Mesenchymal stem cell (in vitro differentiated cells and primary cell): ENCODE measurements at regions not wholly inside any gene's neighbourhood (a gene's known extent, or its start where the extent isn't known, plus 50 kb on each side); places are given as distances from the start of the nearest gene placed in this dataset.
"Not testable (repeated sequence)": the region's sequence is repeated elsewhere in the genome, so short reads cannot be mapped to it uniquely, and the experiment has no call there.

Experiments used
- DNase-seq: peaks from one replicate; pipeline ENCODE4 v3.0.0-alpha.2; 2013
- H2AFZ ChIP-seq: one replicate; pipeline ENCODE4 v1.6.1; 2013; ENCODE audit warnings: low read depth, mild to moderate bottlenecking, control low read depth, inconsistent platforms, low read length, moderate library complexity
- H2AK5ac ChIP-seq: 2 replicates; pipeline ENCODE4 v1.6.1; 2013; ENCODE audit warnings: low read length, moderate library complexity, mild to moderate bottlenecking, inconsistent platforms; ENCODE audit not compliant: severe bottlenecking
- H2BK120ac ChIP-seq: one replicate; pipeline ENCODE4 v1.6.1; 2013; ENCODE audit warnings: low read depth, mild to moderate bottlenecking, inconsistent platforms, low read length, moderate library complexity
- H2BK12ac ChIP-seq, 2 experiments: one replicate each; pipeline ENCODE4 v1.6.1; 2013; ENCODE audit warnings: inconsistent platforms in 2 of 2, low read length in 2 of 2, mild to moderate bottlenecking in 2 of 2, moderate library complexity in 2 of 2, control low read depth in 1 of 2
- H2BK15ac ChIP-seq: one replicate; pipeline ENCODE4 v1.6.1; 2013; ENCODE audit warnings: mild to moderate bottlenecking, low read depth, inconsistent platforms; ENCODE audit not compliant: poor library complexity, severe bottlenecking
- H2BK5ac ChIP-seq: 2 replicates; pipeline ENCODE4 v1.6.1; 2013; ENCODE audit warnings: low read depth, mild to moderate bottlenecking, low read length, control low read depth, inconsistent platforms; ENCODE audit not compliant: poor library complexity, severe bottlenecking
- H3K14ac ChIP-seq, 2 experiments: one replicate each; pipeline ENCODE4 v1.6.1; 2013; ENCODE audit warnings: inconsistent platforms in 2 of 2, low read length in 2 of 2, control low read depth in 1 of 2, mild to moderate bottlenecking in 1 of 2, moderate library complexity in 1 of 2
- H3K18ac ChIP-seq, 2 experiments: one replicate each; pipeline ENCODE4 v1.6.1; 2013; ENCODE audit warnings: inconsistent platforms in 2 of 2, low read length in 2 of 2, control low read depth in 1 of 2, low read depth in 1 of 2, mild to moderate bottlenecking in 1 of 2
- H3K23ac ChIP-seq, 2 experiments: one replicate each; pipeline ENCODE4 v1.6.1; 2013; ENCODE audit warnings: inconsistent platforms in 2 of 2, low read length in 2 of 2, mild to moderate bottlenecking in 2 of 2, moderate library complexity in 2 of 2, control low read depth in 1 of 2
- H3K27ac ChIP-seq: 2 replicates; pipeline ENCODE4 v1.5.1; 2013; ENCODE audit warnings: mild to moderate bottlenecking, moderate library complexity, low read length, control low read depth, inconsistent platforms; ENCODE audit not compliant: poor library complexity, severe bottlenecking
- H3K27me3 ChIP-seq, 2 experiments: 2 replicates each; pipeline versions ENCODE4 v1.6.1 to v1.7.0; 2013; ENCODE audit warnings: low read length in 2 of 2, mild to moderate bottlenecking in 2 of 2, moderate library complexity in 2 of 2, control low read depth in 1 of 2, inconsistent platforms in 1 of 2; ENCODE audit not compliant: control insufficient read depth in 1 of 2, insufficient read depth in 1 of 2
- H3K36me3 ChIP-seq, 2 experiments: 2 replicates each; pipeline versions ENCODE4 v1.6.1 to v1.7.0; 2013; ENCODE audit warnings: low read length in 2 of 2, control low read depth in 1 of 2, inconsistent platforms in 1 of 2, low read depth in 1 of 2, mild to moderate bottlenecking in 1 of 2; ENCODE audit not compliant: insufficient read depth in 2 of 2, control insufficient read depth in 1 of 2
- H3K4ac ChIP-seq, 2 experiments: one replicate each; pipeline ENCODE4 v1.6.1; 2013; ENCODE audit warnings: inconsistent platforms in 2 of 2, low read length in 2 of 2, mild to moderate bottlenecking in 2 of 2, moderate library complexity in 2 of 2, control low read depth in 1 of 2, low read depth in 1 of 2
- H3K4me1 ChIP-seq: 2 replicates; pipeline ENCODE4 v1.6.1; 2013; ENCODE audit warnings: low read depth, low read length, control low read depth; ENCODE audit not compliant: control insufficient read depth, insufficient read depth
- H3K4me2 ChIP-seq: 2 replicates; pipeline ENCODE4 v1.6.1; 2013; ENCODE audit warnings: low read length, mild to moderate bottlenecking, inconsistent platforms; ENCODE audit not compliant: poor library complexity, severe bottlenecking
- H3K4me3 ChIP-seq, 2 experiments: 2 replicates each; pipeline versions ENCODE4 v1.5.1 to v1.7.0; 2013; ENCODE audit warnings: low read length in 2 of 2, mild to moderate bottlenecking in 2 of 2, control low read depth in 1 of 2, low read depth in 1 of 2; ENCODE audit not compliant: insufficient read depth in 1 of 2
- H3K79me1 ChIP-seq: replicated peaks from 2 replicates; pipeline ENCODE4 v1.6.1; 2013; ENCODE audit warnings: mild to moderate bottlenecking, control low read depth, low read length, inconsistent platforms; ENCODE audit not compliant: poor library complexity, severe bottlenecking
- H3K9ac ChIP-seq: 2 replicates; pipeline ENCODE4 v1.7.0; 2013; ENCODE audit warnings: mild to moderate bottlenecking, low read length, moderate library complexity
- H3K9me3 ChIP-seq: 2 replicates; pipeline ENCODE4 v1.7.0; 2013; ENCODE audit warnings: mild to moderate bottlenecking, low read length; ENCODE audit not compliant: control insufficient read depth
- H4K8ac ChIP-seq: one replicate; pipeline ENCODE4 v1.6.1; 2013; ENCODE audit warnings: inconsistent platforms, mild to moderate bottlenecking, low read length, moderate library complexity
- H4K91ac ChIP-seq: one replicate; pipeline ENCODE4 v1.6.1; 2013; ENCODE audit warnings: mild to moderate bottlenecking, low read length, inconsistent platforms
- WGBS: methylation state at CpG from one replicate; pipeline ENCODE4 v1.1.7; 2013; ENCODE audit warnings: mixed read lengths; 5-methylcytosine and 5-hydroxymethylcytosine counted together

DNA sequence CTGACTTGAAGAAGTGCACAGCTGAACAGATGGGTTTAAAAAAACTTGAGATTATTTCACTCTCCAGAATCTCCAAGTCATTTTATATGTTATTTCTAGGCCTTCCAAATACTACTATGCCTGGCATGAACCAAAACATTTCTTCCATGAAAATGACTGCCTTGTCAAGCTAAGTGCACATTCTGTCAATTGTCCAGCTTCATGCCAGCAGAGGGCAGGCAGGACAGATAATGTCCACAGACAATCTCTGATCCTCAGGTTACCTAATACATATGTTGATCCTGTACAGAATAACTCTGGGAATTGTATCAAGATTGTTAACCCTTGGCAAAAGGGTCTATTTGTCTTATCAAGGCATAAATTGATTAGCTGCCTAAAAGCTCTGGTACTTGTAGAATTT, 229.5 kb downstream of the AASDHPPT start:
- no peak overlapping the region for H4K91ac ChIP-seq
- no peak overlapping the region for H3K27ac ChIP-seq
- H2BK15ac ChIP-seq: no peak overlapping the region
- no peak overlapping the region for H2BK120ac ChIP-seq
- DNase-seq: no peak
- H3K9me3 ChIP-seq: peaks cover 10% of the 10 kb centered on the region
- H3K4ac ChIP-seq: no peak overlapping the region
- H3K18ac ChIP-seq: peak overlapping the region in 1 of 2 experiments; percentile 28
- H3K27me3 ChIP-seq: no peaks in the 10 kb centered on the region
- H4K8ac ChIP-seq: no peak overlapping the region
- no peak overlapping the region for H2AFZ ChIP-seq
- H3K4me2 ChIP-seq: no peak overlapping the region
- H2BK12ac ChIP-seq: peak overlapping the region in 1 of 2 experiments; percentile 10
- H2AK5ac ChIP-seq: no peak overlapping the region
- no peak overlapping the region for H3K23ac ChIP-seq
- H3K79me1 ChIP-seq: no peaks in the 10 kb centered on the region
- H3K9ac ChIP-seq: no peak overlapping the region
- no peaks in the 10 kb centered on the region for H3K36me3 ChIP-seq
- H3K4me1 ChIP-seq: peaks cover 2% of the 10 kb centered on the region
- no peak overlapping the region for H2BK5ac ChIP-seq
- no peak overlapping the region for H3K14ac ChIP-seq
- H3K4me3 ChIP-seq: no peak overlapping the region

DNA sequence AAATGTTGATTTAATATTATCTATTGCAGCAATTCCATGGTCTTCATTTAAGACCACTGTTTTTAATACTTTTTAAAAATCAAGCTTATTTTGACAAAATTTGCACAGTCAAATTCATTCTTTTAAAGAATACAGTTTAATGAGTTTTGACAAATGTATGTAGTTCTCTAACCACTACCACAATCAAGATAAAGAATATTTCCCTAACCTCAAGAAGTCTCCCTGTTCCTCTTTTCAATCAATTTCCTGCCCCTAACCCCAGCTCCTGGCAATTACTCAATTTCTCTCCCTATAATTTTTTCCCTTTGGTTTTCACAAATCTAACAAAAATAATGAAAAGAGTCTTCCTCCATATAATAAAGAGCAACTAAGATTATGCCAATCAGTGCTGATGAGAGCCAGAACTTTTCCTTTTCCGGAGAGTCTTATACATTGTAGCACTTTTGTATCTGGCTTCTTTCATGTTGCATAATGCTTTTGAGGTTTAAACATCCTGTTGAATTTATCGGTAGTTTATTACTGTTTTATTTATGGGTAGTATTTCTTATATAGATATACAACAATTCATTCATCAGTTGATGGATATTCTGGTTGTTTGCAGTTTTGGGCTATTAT, 231.7 kb downstream of the AASDHPPT start:
- Histone ChIP-seq H3K27me3 (no peaks in the 10 kb centered on the region), H3K4ac (no peak overlapping the region), H3K4me1 (peaks cover 2% of the 10 kb centered on the region), H2BK12ac (no peak overlapping the region), H4K8ac (no peak overlapping the region), H2BK5ac (no peak overlapping the region), H3K18ac (no peak overlapping the region), H2AK5ac (no peak overlapping the region), H3K23ac (no peak overlapping the region), H3K4me2 (no peak overlapping the region), H3K14ac (no peak overlapping the region), H3K9ac (no peak overlapping the region), H3K27ac (no peak overlapping the region), H3K4me3 (no peak overlapping the region), H3K9me3 (no peaks in the 10 kb centered on the region), H3K79me1 (no peaks in the 10 kb centered on the region), H2AFZ (no peak overlapping the region), H4K91ac (no peak overlapping the region), H3K36me3 (no peaks in the 10 kb centered on the region), H2BK15ac (no peak overlapping the region), H2BK120ac (no peak overlapping the region)
- DNase-seq: peak; percentile 42
- no CpG with 5 or more reads among the region's 2 CpGs for WGBS

DNA sequence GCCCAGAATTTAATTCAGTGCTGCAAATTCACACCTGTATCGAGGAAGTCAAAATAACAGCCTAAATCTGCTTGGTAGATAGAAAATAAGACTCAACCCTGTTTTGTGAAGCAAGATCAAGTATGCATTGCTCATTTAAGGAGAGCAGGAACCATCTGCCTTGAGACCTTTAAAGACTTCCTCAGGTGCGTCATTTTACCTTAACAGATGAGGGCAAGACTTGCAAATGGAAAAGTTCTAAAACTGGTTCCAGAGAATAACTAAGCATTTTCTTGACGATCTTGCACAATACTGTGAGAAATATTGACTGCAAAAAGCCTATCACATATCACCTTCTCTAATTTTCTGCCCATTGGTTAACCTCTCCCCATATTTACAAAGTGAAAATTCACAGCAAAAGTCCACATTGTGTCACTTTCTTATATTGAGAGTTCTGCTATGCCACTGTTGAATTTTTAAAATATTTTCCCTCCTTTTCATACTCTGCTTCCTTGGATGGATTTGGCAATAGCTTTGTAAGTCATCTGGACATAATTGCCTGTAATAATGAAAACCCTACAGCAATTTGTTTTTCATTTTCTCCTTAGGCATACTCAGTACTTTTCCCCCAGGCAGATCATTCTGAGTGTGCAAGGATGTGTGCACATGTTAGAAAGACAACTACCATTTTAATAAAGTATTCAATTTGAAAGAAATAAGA, 234.2 kb downstream of the AASDHPPT start:
- no peaks in the 10 kb centered on the region for H3K36me3 ChIP-seq
- no peaks in the 10 kb centered on the region for H3K9me3 ChIP-seq
- H3K4me2 ChIP-seq: no peak overlapping the region
- H3K27ac ChIP-seq: no peak overlapping the region
- no peaks in the 10 kb centered on the region for H3K27me3 ChIP-seq
- no peak overlapping the region for H3K9ac ChIP-seq
- no peaks in the 10 kb centered on the region for H3K4me1 ChIP-seq
- WGBS: 99% methylated on average over 3 of the region's 3 CpGs
- H2BK5ac ChIP-seq: no peak overlapping the region
- no peak overlapping the region for H2BK12ac ChIP-seq
- H3K23ac ChIP-seq: no peak overlapping the region
- H4K91ac ChIP-seq: no peak overlapping the region
- no peak overlapping the region for H3K14ac ChIP-seq
- no peak overlapping the region for H2BK120ac ChIP-seq
- H3K79me1 ChIP-seq: no peaks in the 10 kb centered on the region
- no peak overlapping the region for H3K4ac ChIP-seq
- H3K4me3 ChIP-seq: no peak overlapping the region
- H3K18ac ChIP-seq: no peak overlapping the region
- H2AFZ ChIP-seq: no peak overlapping the region
- no peak overlapping the region for H2AK5ac ChIP-seq
- no peak for DNase-seq
- no peak overlapping the region for H4K8ac ChIP-seq
- no peak overlapping the region for H2BK15ac ChIP-seq

DNA sequence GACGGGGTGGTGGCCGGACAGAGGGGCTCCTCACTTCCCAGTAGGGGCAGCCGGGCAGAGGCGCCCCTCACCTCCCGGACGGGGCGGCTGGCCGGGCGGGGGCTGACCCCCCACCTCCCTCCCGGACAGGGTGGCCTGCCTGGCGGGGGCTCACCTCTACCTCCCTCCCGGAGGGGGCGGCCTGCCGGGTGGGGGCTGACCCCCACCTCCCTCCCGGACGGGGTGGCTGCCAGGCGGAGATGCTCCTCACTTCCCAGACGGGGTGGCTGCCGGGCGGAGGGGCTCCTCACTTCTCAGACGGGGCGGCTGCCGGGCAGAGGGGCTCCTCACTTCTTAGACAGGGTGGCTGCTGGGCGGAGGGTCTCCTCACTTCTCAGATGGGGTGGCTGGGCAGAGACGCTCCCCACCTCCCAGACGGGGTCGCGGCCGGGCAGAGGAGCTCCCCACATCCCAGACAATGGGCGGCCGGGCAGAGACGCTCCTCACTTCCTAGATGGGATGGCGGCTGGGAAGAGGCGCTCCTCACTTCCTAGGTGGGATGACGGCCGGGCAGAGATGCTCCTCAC, 239.8 kb downstream of the AASDHPPT start:
- not testable (repeated sequence) for H2BK15ac ChIP-seq, H3K4me2 ChIP-seq, H4K91ac ChIP-seq, H3K14ac ChIP-seq, H3K27ac ChIP-seq, DNase-seq, H2BK120ac ChIP-seq, H3K23ac ChIP-seq, H3K4me3 ChIP-seq, H3K9me3 ChIP-seq, H2AFZ ChIP-seq, H3K4me1 ChIP-seq, H2BK5ac ChIP-seq, H3K9ac ChIP-seq, H2AK5ac ChIP-seq, H3K18ac ChIP-seq, H4K8ac ChIP-seq, H3K4ac ChIP-seq, H3K36me3 ChIP-seq, H3K79me1 ChIP-seq, H3K27me3 ChIP-seq
- peak overlapping the region in 1 of 2 experiments; percentile 25 for H2BK12ac ChIP-seq
- 99% methylated on average over 32 of the region's 36 CpGs for WGBS
